Gastroesophageal sphincter (tissue), 3 donors: ENCODE measurements at regions not wholly inside any gene's neighbourhood (a gene's known extent, or its start where the extent isn't known, plus 50 kb on each side); places are given as distances from the start of the nearest gene placed in this dataset.

Experiments
- CTCF ChIP-seq, 4 experiments: fragments of 200-600 bp in 2 of 4; fragments of 450-650 bp in 2 of 4; sonication (generic) in 1 of 4; IDR thresholded peaks; one replicate each; pipeline ENCODE4 v1.5.1; 2017 to 2019; ENCODE audit warnings: antibody characterized with exemption in 4 of 4, mild to moderate bottlenecking in 2 of 4, moderate library complexity in 2 of 4
- EP300 ChIP-seq: sonication (generic); formaldehyde crosslinking; IDR thresholded peaks from one replicate; pipeline ENCODE4 v1.6.1; 2017; ENCODE audit warnings: antibody characterized with exemption, mild to moderate bottlenecking
- POLR2A ChIP-seq, 2 donors: fragments of 450-650 bp; IDR thresholded peaks; one replicate each; pipeline ENCODE4 v1.6.1; 2017; ENCODE audit warnings: antibody characterized with exemption in 2 of 2, mild to moderate bottlenecking in 2 of 2, moderate library complexity in 1 of 2

- TF ChIP-seq CTCF (IDR thresholded peaks at IDR 0.05), result no peak
- TF ChIP-seq EP300, result no peak
- no peak for TF ChIP-seq POLR2A (IDR thresholded peaks at IDR 0.05)
Measured at GRCh38 chr7:18425838-18426445, 69.6 kb upstream of the HDAC9 start.
